OCI-LY1 (cell line): ENCODE measurements at regions not wholly inside any gene's neighbourhood (a gene's known extent, or its start where the extent isn't known, plus 50 kb on each side); places are given as distances from the start of the nearest gene placed in this dataset.

Source experiments
- CTCF ChIP-seq: fragments of 200-600 bp; sonication (generic), shearing (Covaris generic); IDR thresholded peaks from 2 replicates; pipeline ENCODE4 v1.5.1; 2017; ENCODE audit warnings: mild to moderate bottlenecking, antibody characterized with exemption, low read length, moderate library complexity, mixed read lengths
- EZH2 ChIP-seq: fragments of 200-600 bp; sonication (generic), shearing (Covaris generic); IDR thresholded peaks from 2 replicates; pipeline ENCODE4 v1.8.0; 2017; ENCODE audit warnings: borderline replicate concordance, mixed run types, mild to moderate bottlenecking, antibody characterized with exemption, low read length, moderate library complexity, mixed read lengths

GRCh38 chr22:35140879-35141745, 75.2 kb downstream of the ISX start:
- TF ChIP-seq CTCF (peak; percentile 46), EZH2 (no peak)
